BE2C (cell line): ENCODE measurements at regions not wholly inside any gene's neighbourhood (a gene's known extent, or its start where the extent isn't known, plus 50 kb on each side); places are given as distances from the start of the nearest gene placed in this dataset.

Experiments used
- DNase-seq: peaks from one replicate; pipeline ENCODE4 v3.0.0-alpha.2; 2020
- H3K27me3 ChIP-seq: fragments of 250-450 bp; sonication (Bioruptor Pico); 2 replicates; pipeline ENCODE4 v1.5.1; 2020; ENCODE audit warnings: mild to moderate bottlenecking
- H3K36me3 ChIP-seq: fragments of 250-450 bp; sonication (Bioruptor Pico); 2 replicates; pipeline ENCODE4 v1.5.1; 2020; ENCODE audit warnings: mild to moderate bottlenecking
- H3K4me1 ChIP-seq: fragments of 250-450 bp; sonication (Bioruptor Pico); 2 replicates; pipeline ENCODE4 v1.5.1; 2020
- H3K4me3 ChIP-seq: 2 replicates; pipeline ENCODE4 v1.5.1; 2011; ENCODE audit warnings: low read depth, low read length
- H3K9me3 ChIP-seq: fragments of 250-450 bp; sonication (Bioruptor Pico); 2 replicates; pipeline ENCODE4 v1.5.1; 2020
- CTCF ChIP-seq: IDR thresholded peaks from 2 replicates; pipeline ENCODE4 v1.5.1; 2012; ENCODE audit warnings: mild to moderate bottlenecking, low read depth, low read length

DNA sequence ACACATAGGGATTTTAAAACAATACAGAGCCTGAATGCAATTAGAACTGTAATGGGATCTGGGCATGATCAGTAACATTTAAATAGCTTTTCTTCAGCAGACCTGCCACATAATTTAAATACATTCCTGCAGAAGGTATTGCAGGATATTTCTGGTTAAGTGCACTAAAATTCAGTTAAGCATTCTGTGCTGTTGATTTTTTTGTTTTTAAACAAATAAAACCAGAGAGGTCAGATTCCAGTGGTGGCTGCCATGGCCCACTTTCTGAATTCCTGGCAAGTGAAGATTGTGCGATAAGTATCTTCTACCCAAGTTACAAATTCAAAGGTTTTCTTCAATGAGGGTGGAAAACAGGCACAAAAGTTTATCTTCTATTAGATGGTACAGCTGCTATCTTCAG is 98.7 kb downstream of the RAP2B start:
- no peak overlapping the region for H3K4me3 ChIP-seq
- H3K36me3 ChIP-seq, result no peaks in the 10 kb centered on the region
- no peaks in the 10 kb centered on the region for H3K9me3 ChIP-seq
- DNase-seq, result no peak
- TF ChIP-seq CTCF, result no peak
- H3K27me3 ChIP-seq, result no peaks in the 10 kb centered on the region
- no peaks in the 10 kb centered on the region for H3K4me1 ChIP-seq

- Histone ChIP-seq H3K4me3 (no peak overlapping the region), H3K27me3 (no peaks in the 10 kb centered on the region), H3K4me1 (no peaks in the 10 kb centered on the region), H3K36me3 (no peaks in the 10 kb centered on the region), H3K9me3 (no peaks in the 10 kb centered on the region)
- no peak for DNase-seq
- no peak for TF ChIP-seq CTCF
These were observed 104.6 kb downstream of the RAP2B start for GRCh38 chr3:153266619-153267018.

- H3K36me3 ChIP-seq, result no peaks in the 10 kb centered on the region
- no peaks in the 10 kb centered on the region for H3K27me3 ChIP-seq
- H3K4me1 ChIP-seq, result no peaks in the 10 kb centered on the region
- no peak overlapping the region for H3K4me3 ChIP-seq
- H3K9me3 ChIP-seq, result no peaks in the 10 kb centered on the region
- no peak for TF ChIP-seq CTCF
- no peak for DNase-seq
These were observed 106.7 kb downstream of the RAP2B start for GRCh38 chr3:153268564-153269279.

GRCh38 chr3:153269730-153270129 is 107.7 kb downstream of the RAP2B start:
- Histone ChIP-seq H3K4me3 (no peak overlapping the region), H3K9me3 (no peaks in the 10 kb centered on the region), H3K4me1 (no peaks in the 10 kb centered on the region), H3K27me3 (no peaks in the 10 kb centered on the region), H3K36me3 (no peaks in the 10 kb centered on the region)
- TF ChIP-seq CTCF, result no peak
- DNase-seq, result no peak

DNA sequence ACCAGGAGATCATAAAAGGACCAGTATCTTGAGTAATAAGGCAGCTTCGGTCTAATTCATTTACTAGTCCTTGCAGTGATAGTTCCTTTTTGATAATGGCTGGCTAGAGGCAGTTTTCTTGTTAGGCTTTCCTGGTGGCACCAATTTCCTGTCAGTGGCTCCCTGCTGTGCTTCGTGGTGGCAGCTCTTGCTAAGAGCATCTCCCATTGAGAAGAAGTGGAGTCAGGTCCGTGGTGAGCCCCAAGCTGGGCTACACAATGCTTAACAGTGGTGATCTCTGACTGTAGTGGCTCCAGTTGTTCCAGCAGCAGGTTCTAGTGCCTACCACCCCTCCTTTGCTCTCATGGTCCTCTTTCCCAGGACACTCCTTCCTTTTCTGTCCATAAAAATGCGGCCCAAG is 111.2 kb downstream of the RAP2B start:
- Histone ChIP-seq H3K4me3 (no peak overlapping the region), H3K9me3 (no peaks in the 10 kb centered on the region), H3K36me3 (no peaks in the 10 kb centered on the region), H3K4me1 (no peaks in the 10 kb centered on the region), H3K27me3 (no peaks in the 10 kb centered on the region)
- TF ChIP-seq CTCF, result no peak
- DNase-seq, result no peak

DNA sequence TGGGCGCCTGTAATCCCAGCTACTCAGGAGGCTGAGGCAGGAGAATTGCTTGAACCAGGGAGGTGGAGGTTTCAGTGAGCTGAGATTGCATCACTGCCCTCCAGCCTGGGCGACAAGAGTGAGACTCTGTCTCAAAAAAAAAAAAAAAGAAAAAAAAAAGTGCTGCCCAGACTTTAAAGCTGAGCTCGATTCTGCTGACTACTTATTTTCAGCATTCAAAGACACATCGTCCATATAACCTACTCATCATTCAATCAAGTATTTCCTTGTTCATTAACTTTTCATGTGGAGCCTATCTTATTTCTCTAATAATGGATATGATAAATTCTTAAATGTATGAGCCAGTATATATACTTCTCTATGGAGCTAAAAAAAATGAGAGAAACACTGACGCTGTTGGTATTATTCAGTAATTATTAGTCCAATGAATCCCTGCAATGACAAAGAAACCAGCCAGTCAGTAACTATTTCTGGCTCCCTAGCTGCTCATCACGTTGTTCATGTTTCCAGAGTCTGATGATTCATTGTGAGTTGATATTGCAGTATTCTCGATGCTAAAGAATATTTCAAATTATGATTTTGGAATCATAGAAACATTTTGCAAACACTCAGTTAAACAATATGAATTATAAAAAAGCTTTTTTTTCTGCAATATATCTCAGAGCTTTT is 111.9 kb downstream of the RAP2B start:
- no peak for DNase-seq
- no peaks in the 10 kb centered on the region for H3K36me3 ChIP-seq
- no peaks in the 10 kb centered on the region for H3K9me3 ChIP-seq
- no peak for TF ChIP-seq CTCF
- no peak overlapping the region for H3K4me3 ChIP-seq
- H3K27me3 ChIP-seq, result no peaks in the 10 kb centered on the region
- H3K4me1 ChIP-seq, result no peaks in the 10 kb centered on the region
